ENCODE measurements at regions not wholly inside any gene's neighbourhood (a gene's known extent, or its start where the extent isn't known, plus 50 kb on each side); places are given as distances from the start of the nearest gene placed in this dataset.

DNA sequence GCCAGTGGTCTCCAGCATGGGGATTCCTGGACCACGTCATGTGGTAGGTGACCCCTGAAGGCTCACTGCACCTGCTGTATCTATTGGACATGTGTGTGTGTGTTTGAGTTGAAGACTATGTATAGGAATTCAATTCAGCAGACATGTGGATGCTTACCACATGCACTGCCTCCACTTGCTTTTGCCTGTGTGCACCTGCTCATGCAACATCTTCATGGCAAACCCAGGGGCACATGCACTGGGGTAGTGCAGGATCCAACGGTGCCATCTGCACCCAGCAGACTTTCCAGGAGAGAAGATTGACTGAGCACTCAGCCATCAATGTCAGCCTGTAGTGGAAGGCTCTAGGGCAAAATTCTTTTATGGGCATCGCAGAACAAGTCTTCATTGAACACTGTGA lies 299.4 kb downstream of the CDH26 start:
- Histone ChIP-seq H3K36me3 (ENCODE audit: insufficient read depth in 1 of 2, low read depth in 1 of 2) (no peaks in the 10 kb centered on the region), H3K9me3 (no peaks in the 10 kb centered on the region), H3K27me3 (ENCODE audit: insufficient read depth in 3 of 3, low read length in 2 of 3) (no peaks in the 10 kb centered on the region), H3K4me1 (no peaks in the 10 kb centered on the region), H3K4me3 (no peak overlapping the region), H3K27ac (no peak overlapping the region)
- no peak for ATAC-seq
- DNase-seq, result no peak
- WGBS, 3 donors, result 72 to 84% (median 79%) methylated on average over 3 of the region's 3 CpGs
- intact Hi-C loops (cut with DNase I), result no loop called here
- TF ChIP-seq, protein P1, sequence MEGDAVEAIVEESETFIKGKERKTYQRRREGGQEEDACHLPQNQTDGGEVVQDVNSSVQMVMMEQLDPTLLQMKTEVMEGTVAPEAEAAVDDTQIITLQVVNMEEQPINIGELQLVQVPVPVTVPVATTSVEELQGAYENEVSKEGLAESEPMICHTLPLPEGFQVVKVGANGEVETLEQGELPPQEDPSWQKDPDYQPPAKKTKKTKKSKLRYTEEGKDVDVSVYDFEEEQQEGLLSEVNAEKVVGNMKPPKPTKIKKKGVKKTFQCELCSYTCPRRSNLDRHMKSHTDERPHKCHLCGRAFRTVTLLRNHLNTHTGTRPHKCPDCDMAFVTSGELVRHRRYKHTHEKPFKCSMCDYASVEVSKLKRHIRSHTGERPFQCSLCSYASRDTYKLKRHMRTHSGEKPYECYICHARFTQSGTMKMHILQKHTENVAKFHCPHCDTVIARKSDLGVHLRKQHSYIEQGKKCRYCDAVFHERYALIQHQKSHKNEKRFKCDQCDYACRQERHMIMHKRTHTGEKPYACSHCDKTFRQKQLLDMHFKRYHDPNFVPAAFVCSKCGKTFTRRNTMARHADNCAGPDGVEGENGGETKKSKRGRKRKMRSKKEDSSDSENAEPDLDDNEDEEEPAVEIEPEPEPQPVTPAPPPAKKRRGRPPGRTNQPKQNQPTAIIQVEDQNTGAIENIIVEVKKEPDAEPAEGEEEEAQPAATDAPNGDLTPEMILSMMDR (IDR thresholded peaks at IDR 0.05), result no peak

DNA sequence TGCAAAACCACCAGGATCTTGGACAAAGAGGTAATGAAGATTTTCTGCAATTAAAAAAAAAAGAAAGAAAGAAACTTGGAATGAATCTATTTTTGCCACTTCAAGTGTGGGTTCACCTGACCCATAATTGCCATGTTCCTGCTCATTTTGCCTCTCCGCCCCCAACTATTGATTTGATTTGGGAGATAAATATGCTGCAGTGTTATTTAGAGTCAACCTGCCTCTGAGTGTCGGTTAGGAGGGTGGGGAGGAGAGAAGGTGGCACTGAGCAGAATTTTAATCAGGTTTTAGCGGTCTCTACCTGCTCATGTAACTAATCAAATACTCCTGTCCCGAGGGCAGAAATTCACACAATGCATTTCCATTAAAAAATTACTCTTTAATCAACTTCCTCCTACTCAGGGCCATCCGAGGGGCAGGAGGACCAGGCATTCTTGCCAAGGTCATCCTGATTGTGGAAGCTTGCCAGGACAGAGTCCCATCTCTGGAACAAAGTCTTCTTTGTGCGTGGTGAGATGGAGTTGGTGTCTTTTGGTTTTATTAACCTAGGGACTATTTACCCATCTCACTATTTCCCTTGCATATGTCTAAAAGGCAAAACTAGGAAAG lies 300.1 kb downstream of the CDH26 start:
- Histone ChIP-seq H3K27ac (no peak overlapping the region), H3K4me3 (no peak overlapping the region), H3K27me3 (ENCODE audit: insufficient read depth in 3 of 3, low read length in 2 of 3) (no peaks in the 10 kb centered on the region), H3K4me1 (no peaks in the 10 kb centered on the region), H3K9me3 (no peaks in the 10 kb centered on the region), H3K36me3 (ENCODE audit: insufficient read depth in 1 of 2, low read depth in 1 of 2) (no peaks in the 10 kb centered on the region)
- TF ChIP-seq, protein P1 (IDR thresholded peaks at IDR 0.05), result no peak
- intact Hi-C loops (cut with DNase I), result no loop called here
- ATAC-seq (no peak), DNase-seq (no peak)
- 69 to 76% (median 75%) methylated on average over 6 of the region's 6 CpGs for whole genome bisulfite sequencing, 3 donors

DNA sequence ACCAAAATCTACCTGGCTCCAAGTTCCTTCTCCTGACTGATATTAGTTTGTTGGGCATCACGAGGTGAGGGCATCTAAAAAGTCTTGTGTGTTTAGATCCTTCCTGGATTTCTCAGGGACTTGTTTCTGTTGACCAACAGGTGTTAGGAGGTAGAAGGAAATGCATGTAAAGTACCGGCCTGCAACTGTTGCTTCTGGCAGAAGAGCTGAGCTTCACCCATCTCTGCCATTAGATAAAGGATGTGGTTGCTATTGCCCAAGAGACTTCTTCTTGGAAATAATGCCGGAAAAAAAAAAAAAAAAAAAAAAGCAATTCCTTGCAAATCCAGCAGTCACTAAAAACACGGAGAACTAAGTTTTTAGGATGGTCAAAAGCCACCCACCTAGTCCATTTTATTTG lies 303.1 kb downstream of the CDH26 start:
- TF ChIP-seq, protein P1 (IDR thresholded peaks at IDR 0.05), result no peak
- no peak overlapping the region for H3K4me3 ChIP-seq

DNA sequence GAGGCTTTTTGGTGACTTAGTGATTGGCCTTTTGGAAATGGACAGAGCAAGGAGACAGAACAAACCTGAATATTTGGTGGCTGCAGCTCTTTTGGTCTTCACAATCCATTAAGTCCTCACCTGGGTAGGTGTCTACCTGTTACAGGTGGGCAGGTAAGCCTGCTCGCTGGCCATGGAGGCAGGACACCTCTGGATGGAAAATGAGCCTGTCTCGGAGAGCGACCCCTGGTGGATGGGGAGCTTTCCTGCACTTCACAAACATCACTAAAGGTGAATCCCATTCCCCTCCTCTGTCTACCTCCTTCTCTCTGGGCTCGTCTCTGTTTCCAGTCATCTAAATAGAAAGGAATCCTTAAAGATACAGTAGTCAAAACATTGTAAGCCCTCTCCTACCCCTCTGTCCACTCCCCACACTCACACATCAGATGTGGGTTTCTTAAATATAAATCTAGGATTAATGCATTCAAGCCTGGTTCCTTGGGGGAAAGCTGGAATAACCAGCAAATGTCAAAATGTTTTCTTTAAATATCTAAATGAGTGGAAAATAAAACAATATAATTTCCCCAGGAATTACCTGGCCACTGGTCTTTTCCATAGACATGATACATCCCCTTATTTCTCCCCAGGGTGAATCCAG lies 304.9 kb downstream of the CDH26 start:
- DNase-seq (peak in 1 of 2 donors; percentile 26), ATAC-seq (peak in 2 of 4 donors; percentile 52 to 66)
- H3K27me3 ChIP-seq (ENCODE audit: insufficient read depth in 3 of 3, low read length in 2 of 3), result peaks cover 0 to 3% (median 0%) of the 10 kb centered on the region in 3 donors
- intact Hi-C loops (cut with DNase I), result loop anchor here (2.0 to 5.0 kb wide), 3 partner anchors 51 to 206 kb away; no protein-coding TSS in a partner anchor
- WGBS, 3 donors, result 22 to 39% (median 24%) methylated on average over 4 of the region's 4 CpGs
- TF ChIP-seq, protein P1 (IDR thresholded peaks at IDR 0.05), result peak; percentile 49
- H3K36me3 ChIP-seq (ENCODE audit: insufficient read depth in 1 of 2, low read depth in 1 of 2), result no peaks in the 10 kb centered on the region
- no peaks in the 10 kb centered on the region for H3K9me3 ChIP-seq
- no peak overlapping the region for H3K27ac ChIP-seq
- no peaks in the 10 kb centered on the region for H3K4me1 ChIP-seq
- H3K4me3 ChIP-seq, result no peak overlapping the region

More for the DNA sequence above, 303.1 kb downstream of the CDH26 start:
- Histone ChIP-seq H3K27ac (no peak overlapping the region), H3K27me3 (ENCODE audit: insufficient read depth in 3 of 3, low read length in 2 of 3) (peaks cover 0 to 3% (median 0%) of the 10 kb centered on the region in 3 donors), H3K4me1 (no peaks in the 10 kb centered on the region), H3K36me3 (ENCODE audit: insufficient read depth in 1 of 2, low read depth in 1 of 2) (no peaks in the 10 kb centered on the region), H3K9me3 (no peaks in the 10 kb centered on the region)
- DNase-seq (no peak), ATAC-seq (no peak)
- WGBS, 3 donors, result 70 to 84% (median 80%) methylated on average over 4 of the region's 4 CpGs
- intact Hi-C loops (cut with DNase I), result loop anchor here (5.0 kb wide), 2 partner anchors 49 to 204 kb away; no protein-coding TSS in a partner anchor
